ENCODE measurements at regions not wholly inside any gene's neighbourhood (a gene's known extent, or its start where the extent isn't known, plus 50 kb on each side); places are given as distances from the start of the nearest gene placed in this dataset.
A peak's percentile ranks its signal among the peaks of the same experiment; 100 is the strongest.

DNA sequence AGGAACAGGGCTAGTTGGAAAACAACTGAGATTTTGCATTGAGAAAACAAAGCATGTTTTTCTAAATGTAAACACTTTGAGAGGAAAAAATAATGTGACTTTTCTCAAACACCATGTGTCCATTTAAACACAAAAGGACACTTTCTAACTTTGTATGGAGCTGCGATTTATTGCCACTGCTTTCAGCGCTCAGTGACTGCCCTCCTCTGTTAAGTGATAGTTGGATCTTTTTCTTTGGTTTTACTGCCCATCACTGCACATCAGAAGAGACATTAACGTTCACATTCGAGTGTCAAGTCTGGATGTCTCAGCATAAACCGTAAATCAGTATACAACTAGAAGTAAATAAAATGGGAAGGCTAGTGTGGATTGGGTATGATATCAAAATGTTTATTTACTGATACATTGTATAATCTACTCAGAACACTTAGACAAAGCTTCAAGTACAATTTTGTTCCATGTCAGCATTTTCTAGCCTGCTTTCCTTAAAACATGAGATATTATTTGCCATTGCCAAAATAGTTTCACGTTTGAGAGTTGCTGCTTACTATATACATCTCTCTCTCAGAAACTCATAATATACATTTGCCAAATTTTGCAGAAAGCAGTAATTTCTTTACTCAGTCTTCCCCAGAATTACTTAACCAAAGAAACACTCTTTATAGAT is 237.6 kb downstream of the IKZF2 start:
- H3K79me2 ChIP-seq (ENCODE audit: control insufficient read depth, insufficient read depth, low read length): no peaks in the 10 kb centered on the region
- no peaks in the 10 kb centered on the region for H3K36me3 ChIP-seq (ENCODE audit: control insufficient read depth in 2 of 2, extremely low read depth in 1 of 2, insufficient read depth in 2 of 2, low read length in 2 of 2)
- H3K9me3 ChIP-seq (replicated peaks; ENCODE audit: control insufficient read depth, insufficient read depth, low read length): no peaks in the 10 kb centered on the region
- TF ChIP-seq, protein P1, sequence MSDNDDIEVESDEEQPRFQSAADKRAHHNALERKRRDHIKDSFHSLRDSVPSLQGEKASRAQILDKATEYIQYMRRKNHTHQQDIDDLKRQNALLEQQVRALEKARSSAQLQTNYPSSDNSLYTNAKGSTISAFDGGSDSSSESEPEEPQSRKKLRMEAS (IDR thresholded peaks at IDR 0.05; ENCODE audit: insufficient read depth, insufficient read length): no peak
- TF ChIP-seq POLR2AphosphoS5 (IDR thresholded peaks at IDR 0.05; ENCODE audit: insufficient read depth, low read depth, low read length) (no peak), EZH2 (IDR thresholded peaks at IDR 0.05; ENCODE audit: borderline replicate concordance, low read depth, low read length, severe bottlenecking) (no peak), JUN (IDR thresholded peaks at IDR 0.05; ENCODE audit: borderline replicate concordance, insufficient read depth, insufficient read length, low read depth) (no peak)
- TF ChIP-seq, protein P2, sequence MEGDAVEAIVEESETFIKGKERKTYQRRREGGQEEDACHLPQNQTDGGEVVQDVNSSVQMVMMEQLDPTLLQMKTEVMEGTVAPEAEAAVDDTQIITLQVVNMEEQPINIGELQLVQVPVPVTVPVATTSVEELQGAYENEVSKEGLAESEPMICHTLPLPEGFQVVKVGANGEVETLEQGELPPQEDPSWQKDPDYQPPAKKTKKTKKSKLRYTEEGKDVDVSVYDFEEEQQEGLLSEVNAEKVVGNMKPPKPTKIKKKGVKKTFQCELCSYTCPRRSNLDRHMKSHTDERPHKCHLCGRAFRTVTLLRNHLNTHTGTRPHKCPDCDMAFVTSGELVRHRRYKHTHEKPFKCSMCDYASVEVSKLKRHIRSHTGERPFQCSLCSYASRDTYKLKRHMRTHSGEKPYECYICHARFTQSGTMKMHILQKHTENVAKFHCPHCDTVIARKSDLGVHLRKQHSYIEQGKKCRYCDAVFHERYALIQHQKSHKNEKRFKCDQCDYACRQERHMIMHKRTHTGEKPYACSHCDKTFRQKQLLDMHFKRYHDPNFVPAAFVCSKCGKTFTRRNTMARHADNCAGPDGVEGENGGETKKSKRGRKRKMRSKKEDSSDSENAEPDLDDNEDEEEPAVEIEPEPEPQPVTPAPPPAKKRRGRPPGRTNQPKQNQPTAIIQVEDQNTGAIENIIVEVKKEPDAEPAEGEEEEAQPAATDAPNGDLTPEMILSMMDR (IDR thresholded peaks at IDR 0.05; ENCODE audit: extremely low read depth in 1 of 2, insufficient read depth in 1 of 2, low read depth in 1 of 2, low read length in 2 of 2): no peak
- no peak overlapping the region for H3K4me2 ChIP-seq (ENCODE audit: insufficient read depth, low read length)
- DNase-seq (ENCODE audit: low read depth, low spot score): no peak
- no TSS peak for BruUV-seq (replicated peaks)
- H2AFZ ChIP-seq (ENCODE audit: low read depth, low read length): peak overlapping the region; percentile 93
- peaks cover 16% of the 10 kb centered on the region for H3K4me1 ChIP-seq (ENCODE audit: control insufficient read depth, extremely low read depth, insufficient read depth, low read length)
- ChIA-PET CTCF (interaction anchor here (1.9 kb wide), 1 partner anchor 21 kb away, joined by 10 read pairs; no protein-coding TSS in a partner anchor), POLR2A (no interaction called here)
- FAIRE-seq: no peak
- intact Hi-C loops (cut with micrococcal nuclease): no loop called here
- no peaks in the 10 kb centered on the region for H4K20me1 ChIP-seq (replicated peaks; ENCODE audit: control insufficient read depth, extremely low read depth, insufficient read depth, low read length)
- no peaks in the 10 kb centered on the region for H3K27me3 ChIP-seq (ENCODE audit: control insufficient read depth in 2 of 2, insufficient read depth in 2 of 2, low read length in 2 of 2)
- H3K9me1 ChIP-seq (replicated peaks; ENCODE audit: control insufficient read depth, extremely low read depth, insufficient read depth, low read length): no peaks in the 10 kb centered on the region
- H3K27ac ChIP-seq (ENCODE audit: insufficient read depth, low read depth, low read length): no peak overlapping the region
- no peak overlapping the region for H3K4me3 ChIP-seq (replicated peaks in 1 of 3; ENCODE audit: insufficient read depth in 1 of 3, low read depth in 1 of 3, low read length in 3 of 3)
- H3K9ac ChIP-seq (replicated peaks; ENCODE audit: extremely low read depth, insufficient read depth, low read length): no peak overlapping the region
- dilution Hi-C loops (cut with MboI; ENCODE audit: extremely low pct_ligation_motif_present, low sequenced_read_pairs): no loop called here
